ENCODE measurements at regions not wholly inside any gene's neighbourhood (a gene's known extent, or its start where the extent isn't known, plus 50 kb on each side); places are given as distances from the start of the nearest gene placed in this dataset.

DNA sequence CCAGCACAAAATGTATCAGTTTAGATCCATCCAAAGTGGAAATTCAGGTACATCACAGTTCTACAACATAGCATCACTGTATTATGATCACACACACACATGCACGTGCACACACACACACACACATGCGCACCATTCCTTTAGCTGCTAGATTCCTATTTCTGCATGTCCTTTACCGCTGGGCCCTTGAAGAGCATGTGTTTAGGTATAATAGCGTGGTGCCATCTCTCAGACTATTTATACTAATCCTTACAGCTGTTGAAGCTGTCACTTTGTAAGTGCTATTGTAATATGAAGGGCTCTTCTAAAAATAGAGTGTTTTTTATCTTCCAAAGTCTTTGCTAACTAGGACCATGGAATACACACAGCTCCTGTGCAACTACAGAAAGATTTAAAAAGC, 308.8 kb upstream of the TRPC7 start:
- in situ Hi-C loops (cut with HindIII; ENCODE audit: low pct_unique_long_range_greater_than_20kb, low sequenced_read_pairs) = no loop called here

DNA sequence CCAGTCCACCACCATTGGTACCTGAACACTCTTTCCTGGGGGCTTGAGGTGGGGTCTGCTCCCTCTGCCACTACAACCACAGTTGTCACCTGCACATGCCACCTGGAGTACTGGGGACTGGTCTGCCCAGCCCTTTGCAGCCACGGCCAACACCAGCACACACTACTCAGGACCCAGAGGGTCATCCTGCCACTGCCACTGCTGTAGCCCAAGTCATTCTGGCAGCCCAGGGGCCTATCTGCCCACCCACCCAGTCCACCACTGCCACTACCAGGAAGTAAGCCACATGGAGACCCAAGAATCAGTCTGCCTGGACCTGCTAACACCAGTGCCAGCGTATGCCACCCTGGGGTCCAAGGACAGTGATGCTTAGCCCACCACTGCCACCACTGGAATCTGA, 302.4 kb upstream of the TRPC7 start:
- in situ Hi-C loops (cut with HindIII; ENCODE audit: low pct_unique_long_range_greater_than_20kb, low sequenced_read_pairs) = no loop called here
- no peak for DNase-seq (ENCODE audit: low read depth, low spot score)

More for the DNA sequence above, 308.8 kb upstream of the TRPC7 start:
- no peak for DNase-seq (ENCODE audit: low read depth, low spot score)

DNA sequence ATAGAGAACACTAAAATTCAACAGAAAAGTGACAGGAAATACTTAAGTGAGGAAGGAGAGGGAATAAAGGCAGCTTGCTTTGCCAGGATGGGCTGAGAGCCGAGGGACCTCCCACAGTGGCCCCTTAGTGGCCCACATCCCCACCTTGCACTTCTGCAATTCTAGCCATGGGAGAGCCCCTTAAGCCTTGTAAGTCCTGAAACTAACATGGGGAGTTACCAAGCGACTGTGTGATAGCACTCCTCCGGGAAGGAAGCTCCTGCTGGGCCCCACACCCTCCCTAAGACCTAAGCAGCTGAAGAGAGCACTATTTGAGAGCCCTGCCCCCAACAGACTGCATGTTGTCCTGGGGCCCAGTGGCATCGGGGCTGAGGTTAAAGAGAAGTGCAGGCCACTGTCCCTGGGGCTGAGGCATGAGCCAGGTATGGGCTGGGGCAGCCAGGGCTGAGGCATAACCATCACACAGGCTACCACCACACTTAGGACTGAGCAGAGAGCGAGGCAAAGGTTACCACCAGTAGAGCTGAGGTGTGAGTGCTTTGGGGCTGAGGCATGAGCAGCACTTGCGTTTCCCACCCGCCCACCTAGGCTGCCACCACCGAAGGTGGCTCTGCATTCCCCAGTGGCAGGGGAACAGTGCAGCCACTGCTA, 301.8 kb upstream of the TRPC7 start:
- DNase-seq (ENCODE audit: low read depth, low spot score) = no peak
- in situ Hi-C loops (cut with HindIII; ENCODE audit: low pct_unique_long_range_greater_than_20kb, low sequenced_read_pairs) = no loop called here

DNA sequence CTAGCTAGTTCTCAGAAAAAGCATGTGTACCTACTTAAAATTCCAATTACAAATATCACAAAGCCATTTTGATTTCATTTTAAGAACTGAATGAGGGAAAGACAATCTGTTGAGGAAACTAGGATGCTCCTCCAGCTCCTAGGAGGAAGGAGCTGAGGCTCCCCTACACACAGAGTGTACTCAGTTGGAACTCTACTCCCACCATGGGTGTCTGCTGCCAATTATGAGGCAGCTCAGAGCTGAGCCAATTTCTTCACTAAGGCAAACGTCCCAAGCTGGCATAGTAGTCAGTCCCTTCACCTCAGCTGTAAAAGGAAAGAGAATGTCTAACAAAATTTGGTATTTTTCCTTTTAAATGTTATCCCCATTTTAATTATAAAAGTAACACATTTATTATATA, 300.0 kb upstream of the TRPC7 start:
- DNase-seq (ENCODE audit: low read depth, low spot score) = no peak
- in situ Hi-C loops (cut with HindIII; ENCODE audit: low pct_unique_long_range_greater_than_20kb, low sequenced_read_pairs) = no loop called here

DNA sequence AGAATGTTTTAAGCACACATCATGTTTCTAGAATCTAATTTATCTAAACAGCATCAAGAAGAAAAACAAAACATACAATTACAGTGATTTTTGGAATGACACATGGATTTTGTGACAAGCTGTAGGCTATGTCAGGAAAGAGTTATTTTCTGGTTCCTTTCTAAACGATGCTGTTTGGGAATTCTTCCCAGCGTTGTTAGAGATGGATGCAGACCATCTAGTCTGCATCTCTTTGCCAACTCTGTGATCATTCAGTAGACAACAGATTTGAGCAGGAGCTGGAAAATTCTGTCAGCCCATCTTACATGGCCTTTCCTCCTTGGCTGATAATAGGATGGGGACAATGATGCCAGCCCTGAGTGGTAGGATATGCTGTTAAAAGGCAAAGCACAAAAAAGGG, 295.7 kb upstream of the TRPC7 start:
- in situ Hi-C loops (cut with HindIII; ENCODE audit: low pct_unique_long_range_greater_than_20kb, low sequenced_read_pairs) = no loop called here
- no peak for DNase-seq (ENCODE audit: low read depth, low spot score)

DNA sequence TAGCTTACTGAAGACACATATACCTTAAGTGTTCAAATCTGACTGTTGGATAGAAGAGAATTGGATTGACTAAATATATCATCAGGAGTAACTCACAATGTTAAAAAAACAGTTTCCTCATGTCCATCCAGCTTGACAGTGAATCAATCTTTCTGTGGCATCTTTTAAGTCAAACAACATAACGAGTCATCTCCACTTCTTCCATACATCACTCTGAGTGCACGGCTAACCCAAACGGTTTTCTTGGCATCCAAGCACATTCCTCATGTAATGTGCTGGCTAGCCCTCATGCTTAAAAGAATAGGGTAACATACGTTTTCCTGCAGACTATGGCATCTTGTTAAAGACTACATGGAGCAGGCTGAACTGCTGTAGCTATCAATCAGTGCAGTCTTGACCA, 291.5 kb upstream of the TRPC7 start:
- DNase-seq (ENCODE audit: low read depth, low spot score) = no peak
- in situ Hi-C loops (cut with HindIII; ENCODE audit: low pct_unique_long_range_greater_than_20kb, low sequenced_read_pairs) = no loop called here

DNA sequence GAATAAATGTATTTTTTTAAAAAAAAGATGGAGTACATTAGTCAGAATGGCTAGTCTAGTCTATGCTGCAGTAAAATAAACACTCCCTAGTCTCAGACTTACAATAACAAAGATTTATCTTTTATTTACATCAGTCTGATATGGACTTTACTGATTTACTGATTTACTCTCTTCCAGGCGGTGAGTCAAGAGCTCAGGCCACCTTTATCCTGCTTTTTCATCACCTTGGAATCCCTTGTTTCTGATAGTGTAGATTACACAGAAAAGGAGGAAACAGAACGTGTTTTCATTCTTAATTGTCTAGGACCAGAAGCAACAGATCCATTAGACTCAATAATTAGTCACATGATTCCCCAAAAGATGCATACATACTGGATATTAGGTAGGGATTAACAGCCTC, 290.1 kb upstream of the TRPC7 start:
- no peak for DNase-seq (ENCODE audit: low read depth, low spot score)
- in situ Hi-C loops (cut with HindIII; ENCODE audit: low pct_unique_long_range_greater_than_20kb, low sequenced_read_pairs) = no loop called here

DNA sequence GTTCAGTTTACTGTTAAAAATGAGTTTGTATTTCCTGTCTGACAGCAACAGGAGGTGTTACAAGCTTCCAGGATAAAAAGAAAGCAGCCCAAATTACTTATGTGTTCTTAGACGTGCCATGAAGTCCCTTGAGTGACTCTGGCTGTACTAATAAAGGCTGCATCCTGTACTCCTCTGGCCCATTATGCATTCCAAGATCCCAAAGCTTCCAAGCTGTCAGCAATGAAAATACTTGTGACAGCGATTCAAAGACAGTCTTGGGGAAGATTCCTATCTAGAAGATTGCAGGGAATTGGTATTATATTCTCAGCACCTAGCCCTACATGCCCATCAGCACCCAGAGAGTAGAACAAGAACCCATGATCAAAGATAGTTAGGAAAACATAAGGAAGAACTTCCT, 281.6 kb upstream of the TRPC7 start:
- in situ Hi-C loops (cut with HindIII; ENCODE audit: low pct_unique_long_range_greater_than_20kb, low sequenced_read_pairs) = no loop called here
- DNase-seq (ENCODE audit: low read depth, low spot score) = no peak

DNA sequence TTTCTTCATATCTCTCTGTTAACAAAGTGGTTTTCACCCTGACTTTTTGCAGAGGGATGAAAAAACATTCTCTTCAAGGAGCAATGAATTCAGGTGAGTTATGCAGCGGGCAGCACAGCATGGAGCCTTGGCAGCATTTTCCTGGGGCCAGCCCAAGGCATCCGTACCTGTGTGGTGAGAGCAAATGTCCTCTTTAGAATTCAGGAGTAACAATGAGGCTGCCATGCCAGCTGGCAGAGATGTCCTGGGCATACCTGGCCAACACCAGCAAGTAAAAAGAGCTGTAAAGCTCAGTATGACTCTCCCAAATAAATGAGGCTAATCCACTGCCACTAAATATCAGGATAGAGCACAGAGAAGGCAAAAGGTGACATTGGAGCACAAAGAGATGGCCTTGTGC, 277.6 kb upstream of the TRPC7 start:
- in situ Hi-C loops (cut with HindIII; ENCODE audit: low pct_unique_long_range_greater_than_20kb, low sequenced_read_pairs) = no loop called here
- DNase-seq (ENCODE audit: low read depth, low spot score) = no peak

DNA sequence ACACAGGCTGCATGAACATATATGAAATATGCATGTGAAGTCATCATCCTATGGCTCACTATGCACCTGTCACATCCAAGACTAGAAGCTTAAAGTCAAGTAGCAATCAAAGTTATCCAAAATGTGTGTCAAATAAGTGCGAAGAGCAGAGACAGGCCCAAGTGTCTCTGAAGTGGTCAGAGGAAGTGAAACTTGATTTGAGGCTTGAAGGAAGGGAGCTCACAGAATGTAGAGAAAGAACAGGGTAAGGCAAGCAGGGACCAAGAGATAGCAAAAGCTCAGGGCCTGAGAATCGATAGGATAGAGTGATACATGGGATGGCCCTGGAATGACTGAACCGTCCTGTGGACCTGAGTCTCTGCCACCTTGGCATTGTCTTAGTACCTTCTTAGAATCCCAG, 274.3 kb upstream of the TRPC7 start:
- no peak for DNase-seq (ENCODE audit: low read depth, low spot score)
- in situ Hi-C loops (cut with HindIII; ENCODE audit: low pct_unique_long_range_greater_than_20kb, low sequenced_read_pairs) = no loop called here

DNA sequence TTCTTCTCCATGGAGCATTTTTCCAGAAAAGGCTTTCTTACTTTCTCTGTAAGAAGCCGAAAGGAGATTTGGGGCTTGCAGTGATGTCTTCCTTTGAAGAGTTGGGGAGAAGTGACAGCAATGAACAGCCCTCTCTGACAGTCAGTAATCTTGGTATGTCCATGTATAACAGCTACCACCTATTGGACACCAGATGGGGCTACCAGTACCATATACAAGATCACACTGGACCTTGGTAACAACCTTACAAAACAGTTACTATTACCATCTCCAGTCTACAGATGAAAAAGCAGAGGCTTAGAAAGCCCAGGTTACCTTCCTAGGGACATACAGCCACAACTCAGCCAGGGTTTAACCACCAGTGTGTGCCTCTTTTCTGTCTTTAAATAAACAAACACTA, 272.7 kb upstream of the TRPC7 start:
- peak; percentile 28 for DNase-seq (ENCODE audit: low read depth, low spot score)
- in situ Hi-C loops (cut with HindIII; ENCODE audit: low pct_unique_long_range_greater_than_20kb, low sequenced_read_pairs) = no loop called here

DNA sequence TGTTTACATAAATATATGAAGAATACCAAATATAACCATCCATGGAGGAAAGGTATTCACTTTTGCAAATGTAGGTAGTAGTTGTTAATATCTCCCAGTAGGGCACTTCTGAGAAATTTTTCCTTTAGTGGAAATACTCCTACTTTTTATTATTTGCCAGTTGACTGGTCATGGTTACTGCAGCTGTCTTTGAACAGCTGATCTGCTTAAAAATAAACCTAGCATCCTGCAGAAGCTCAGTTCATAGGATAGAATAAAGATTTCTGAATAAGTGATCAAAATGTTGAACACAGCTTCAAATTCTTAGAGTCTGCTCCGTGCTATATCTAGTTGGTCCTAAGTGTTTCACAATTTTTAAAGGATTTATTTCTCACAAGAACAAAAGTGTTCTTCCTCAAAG, 270.7 kb upstream of the TRPC7 start:
- in situ Hi-C loops (cut with HindIII; ENCODE audit: low pct_unique_long_range_greater_than_20kb, low sequenced_read_pairs) = no loop called here

DNA sequence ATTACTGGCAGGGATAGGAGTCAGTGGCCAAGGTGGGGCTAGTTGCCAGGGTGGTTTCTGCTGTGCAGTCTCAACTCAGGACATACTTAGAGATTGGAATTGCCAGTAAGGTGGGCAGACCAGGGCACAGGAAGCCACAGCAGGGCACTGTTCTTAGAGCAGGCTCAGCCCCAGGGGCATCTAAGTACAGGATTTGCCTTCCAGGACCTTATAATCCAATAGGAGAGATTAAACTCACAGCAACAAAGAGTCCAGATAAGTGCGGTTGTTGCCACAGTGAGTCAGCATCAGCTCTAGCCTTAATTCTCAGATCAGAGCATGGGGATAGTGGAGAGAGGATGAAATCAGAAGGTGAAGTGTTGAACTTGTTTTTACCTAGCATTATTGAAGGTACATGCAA, 265.8 kb upstream of the TRPC7 start:
- no peak for DNase-seq (ENCODE audit: low read depth, low spot score)
- in situ Hi-C loops (cut with HindIII; ENCODE audit: low pct_unique_long_range_greater_than_20kb, low sequenced_read_pairs) = no loop called here

More for the DNA sequence above, 270.7 kb upstream of the TRPC7 start:
- no peak for DNase-seq (ENCODE audit: low read depth, low spot score)

DNA sequence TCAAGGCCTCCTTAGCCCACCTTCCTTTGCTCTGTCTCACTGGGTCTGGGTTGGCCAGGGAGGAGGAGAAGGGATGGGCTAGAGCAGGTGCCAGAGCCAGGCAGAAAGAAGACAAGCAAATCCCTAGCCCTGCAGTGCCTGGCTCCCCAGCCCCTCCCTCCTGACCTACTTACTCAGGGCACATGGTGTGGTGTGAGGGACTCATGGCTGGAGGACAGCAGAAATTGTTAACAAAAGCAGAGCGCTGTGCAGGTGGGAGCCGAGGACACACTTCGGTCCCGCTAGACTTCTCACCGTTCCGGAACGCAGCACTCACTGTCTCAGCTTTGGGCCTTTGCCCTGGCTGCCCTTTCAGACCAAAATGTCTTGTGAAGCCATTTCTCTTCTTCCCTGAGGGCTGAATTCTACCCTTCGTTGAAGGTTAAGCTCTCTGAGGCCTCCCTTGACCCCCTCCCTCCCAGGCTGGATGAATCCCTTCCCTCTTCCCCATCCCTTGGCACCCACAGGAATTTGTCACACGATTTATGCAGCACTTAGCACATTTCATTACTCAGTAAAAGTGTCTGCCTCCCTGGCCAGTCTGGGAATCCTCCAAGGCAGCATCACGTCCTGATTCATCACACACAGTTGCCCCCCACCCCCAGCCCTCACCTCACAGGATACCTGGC, 263.9 kb upstream of the TRPC7 start:
- in situ Hi-C loops (cut with HindIII; ENCODE audit: low pct_unique_long_range_greater_than_20kb, low sequenced_read_pairs) = no loop called here
- no peak for DNase-seq (ENCODE audit: low read depth, low spot score)

DNA sequence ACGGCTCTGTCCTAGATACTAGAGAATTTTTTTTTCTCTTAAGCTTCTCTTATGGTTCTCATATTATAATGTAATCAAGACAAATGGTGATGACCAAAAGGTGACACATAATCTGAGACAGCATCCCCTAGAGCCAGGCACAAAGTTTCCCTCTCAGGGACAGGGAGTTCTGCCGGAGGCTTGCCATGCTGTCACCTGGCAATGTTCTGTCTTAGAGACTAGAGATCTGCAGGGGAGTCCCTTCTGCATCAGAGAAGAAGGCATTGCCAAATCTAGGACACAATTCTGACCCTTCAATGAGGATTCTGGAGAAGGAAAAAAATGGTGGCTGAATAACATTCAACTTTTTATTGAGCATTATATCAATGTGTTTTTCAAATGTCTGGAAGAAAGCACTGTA, 261.2 kb upstream of the TRPC7 start:
- in situ Hi-C loops (cut with HindIII; ENCODE audit: low pct_unique_long_range_greater_than_20kb, low sequenced_read_pairs) = no loop called here
- DNase-seq (ENCODE audit: low read depth, low spot score) = no peak

DNA sequence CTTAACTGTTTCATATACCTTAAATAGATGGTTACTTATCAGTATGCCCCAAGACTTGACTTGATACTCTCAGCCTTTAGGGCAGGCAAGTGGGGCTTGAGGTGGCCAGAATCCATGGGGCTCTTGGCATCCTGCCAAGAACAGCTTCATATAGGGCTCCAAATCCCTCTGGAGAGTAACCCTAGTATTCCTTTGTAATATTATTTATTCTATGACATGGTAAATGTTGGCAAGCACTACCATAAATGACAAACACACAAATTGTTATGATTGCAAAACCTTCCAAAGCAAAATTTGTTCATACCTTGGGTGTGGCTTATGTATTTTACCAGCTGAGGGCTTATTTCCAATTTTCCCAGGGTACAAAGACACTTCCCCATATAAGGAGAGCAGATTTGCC, 257.4 kb upstream of the TRPC7 start:
- no peak for DNase-seq (ENCODE audit: low read depth, low spot score)
- in situ Hi-C loops (cut with HindIII; ENCODE audit: low pct_unique_long_range_greater_than_20kb, low sequenced_read_pairs) = no loop called here

DNA sequence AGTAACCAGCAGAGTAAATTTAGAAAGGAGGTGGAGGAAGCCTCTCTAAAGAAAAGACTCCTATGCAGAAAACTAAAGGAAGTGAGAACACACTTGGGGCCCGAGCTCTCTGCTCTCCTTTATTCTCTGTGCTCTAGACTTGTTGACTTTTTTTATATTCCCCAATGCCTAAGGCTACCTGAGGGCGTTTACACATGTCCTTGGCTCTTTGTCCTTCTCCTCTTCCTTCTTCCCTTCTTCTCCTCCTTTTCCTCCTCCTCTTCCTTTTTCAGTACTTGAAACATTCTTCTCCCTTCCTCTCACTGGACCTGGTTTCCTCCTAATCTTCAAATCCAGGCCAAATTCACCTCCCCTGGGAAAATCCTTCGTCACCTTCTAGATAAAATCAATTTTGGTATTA, 256.4 kb upstream of the TRPC7 start:
- no peak for DNase-seq (ENCODE audit: low read depth, low spot score)
- in situ Hi-C loops (cut with HindIII; ENCODE audit: low pct_unique_long_range_greater_than_20kb, low sequenced_read_pairs) = no loop called here

DNA sequence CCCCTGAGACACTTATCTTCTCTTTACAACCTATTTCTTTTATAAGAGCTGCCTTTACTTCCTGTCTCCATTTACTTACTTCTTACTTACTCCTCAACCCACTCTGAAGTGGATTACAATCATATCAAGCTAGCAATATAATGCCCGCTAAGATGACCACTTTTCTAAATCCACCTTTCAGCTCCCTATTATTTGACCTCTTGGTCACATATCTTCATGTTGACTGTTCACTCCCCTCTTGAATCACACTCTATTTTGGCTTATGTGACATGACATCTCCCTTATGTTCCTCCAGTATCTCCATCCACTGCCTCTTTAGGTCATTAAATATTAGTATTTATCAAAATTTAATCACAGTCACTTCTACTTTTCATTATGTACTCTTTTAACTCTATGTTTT, 255.3 kb upstream of the TRPC7 start:
- no peak for DNase-seq (ENCODE audit: low read depth, low spot score)

DNA sequence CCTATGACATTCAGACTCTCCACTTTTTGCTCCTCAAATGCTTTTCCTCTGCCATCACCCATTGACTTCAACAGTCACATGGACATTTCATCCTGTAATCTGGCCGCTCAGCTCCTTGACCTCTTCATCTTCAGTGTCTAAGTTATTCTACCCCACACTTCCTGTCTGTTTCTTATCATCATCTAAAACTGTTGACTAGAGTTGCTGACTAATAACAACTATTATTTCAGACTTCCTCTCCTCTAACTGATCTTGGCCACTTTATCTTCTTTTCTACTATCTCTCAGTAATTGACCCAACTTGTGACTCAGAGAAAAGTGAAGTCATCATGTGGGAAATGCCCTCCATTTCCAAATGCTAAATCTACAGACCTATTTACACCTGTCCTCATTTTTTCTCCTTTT, 254.7 kb upstream of the TRPC7 start:
- no peak for DNase-seq (ENCODE audit: low read depth, low spot score)
- in situ Hi-C loops (cut with HindIII; ENCODE audit: low pct_unique_long_range_greater_than_20kb, low sequenced_read_pairs) = no loop called here

More for the DNA sequence above, 255.3 kb upstream of the TRPC7 start:
- in situ Hi-C loops (cut with HindIII; ENCODE audit: low pct_unique_long_range_greater_than_20kb, low sequenced_read_pairs) = no loop called here

DNA sequence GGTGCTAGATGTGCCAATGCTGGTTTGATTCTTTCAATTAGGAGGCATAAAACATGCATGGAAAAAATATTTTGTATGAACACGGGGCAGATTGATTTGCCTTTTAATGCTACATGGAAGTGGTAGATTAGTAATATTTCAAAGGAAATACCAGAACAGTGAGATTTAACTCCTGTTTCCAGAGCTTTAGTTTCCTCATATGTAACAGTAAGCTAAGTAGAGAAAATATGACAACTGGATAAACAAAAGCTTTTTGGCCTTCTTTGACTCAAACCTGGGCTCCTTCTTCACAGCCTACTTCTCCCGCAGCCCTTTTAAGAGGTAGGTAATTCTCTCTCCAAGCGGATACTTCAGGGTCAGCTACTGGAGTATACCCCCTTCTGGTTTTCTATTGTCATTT, 254.2 kb upstream of the TRPC7 start:
- in situ Hi-C loops (cut with HindIII; ENCODE audit: low pct_unique_long_range_greater_than_20kb, low sequenced_read_pairs) = no loop called here
- no peak for DNase-seq (ENCODE audit: low read depth, low spot score)
